Cerebellar nuclear complex (tissue), 1 donor: ENCODE measurements at regions not wholly inside any gene's neighbourhood (a gene's known extent, or its start where the extent isn't known, plus 50 kb on each side); places are given as distances from the start of the nearest gene placed in this dataset.

Source experiments
- DNase-seq, 2 experiments: peaks; one replicate each; lab custom pipeline; 2025; lab: John Stamatoyannopoulos, UW

- no peak for DNase-seq
Measured at GRCh38 chr1:234675006-234675405, 65.0 kb upstream of the IRF2BP2 start.

GRCh38 chr1:234674218-234674815, 64.3 kb upstream of the IRF2BP2 start:
- no peak for DNase-seq

GRCh38 chr1:234672349-234673135, 62.6 kb upstream of the IRF2BP2 start:
- no peak for DNase-seq

- no peak for DNase-seq
Measured at GRCh38 chr1:234670967-234671626, 61.1 kb upstream of the IRF2BP2 start.

GRCh38 chr1:234669499-234669898, 59.5 kb upstream of the IRF2BP2 start:
- no peak for DNase-seq

GRCh38 chr1:234668577-234668955, 58.6 kb upstream of the IRF2BP2 start:
- no peak for DNase-seq

GRCh38 chr1:234667600-234668576, 57.9 kb upstream of the IRF2BP2 start:
- no peak for DNase-seq

GRCh38 chr1:234666761-234667160, 56.8 kb upstream of the IRF2BP2 start:
- DNase-seq: no peak

- no peak for DNase-seq
Measured at GRCh38 chr1:234665975-234666605, 56.1 kb upstream of the IRF2BP2 start.

GRCh38 chr1:234662148-234662547, 52.2 kb upstream of the IRF2BP2 start:
- no peak for DNase-seq

- no peak for DNase-seq
Measured at GRCh38 chr1:234661317-234661928, 51.4 kb upstream of the IRF2BP2 start.

- no peak for DNase-seq
Measured at GRCh38 chr1:234660536-234661316, 50.7 kb upstream of the IRF2BP2 start.
